ENCODE measurements at regions not wholly inside any gene's neighbourhood (a gene's known extent, or its start where the extent isn't known, plus 50 kb on each side); places are given as distances from the start of the nearest gene placed in this dataset.

GRCh38 chr7:47690902-47691558 is 109.1 kb upstream of the TNS3 start:
- DNase-seq: no peak

- DNase-seq: no peak
Measured at GRCh38 chr7:47689558-47689957, 107.6 kb upstream of the TNS3 start.

DNA sequence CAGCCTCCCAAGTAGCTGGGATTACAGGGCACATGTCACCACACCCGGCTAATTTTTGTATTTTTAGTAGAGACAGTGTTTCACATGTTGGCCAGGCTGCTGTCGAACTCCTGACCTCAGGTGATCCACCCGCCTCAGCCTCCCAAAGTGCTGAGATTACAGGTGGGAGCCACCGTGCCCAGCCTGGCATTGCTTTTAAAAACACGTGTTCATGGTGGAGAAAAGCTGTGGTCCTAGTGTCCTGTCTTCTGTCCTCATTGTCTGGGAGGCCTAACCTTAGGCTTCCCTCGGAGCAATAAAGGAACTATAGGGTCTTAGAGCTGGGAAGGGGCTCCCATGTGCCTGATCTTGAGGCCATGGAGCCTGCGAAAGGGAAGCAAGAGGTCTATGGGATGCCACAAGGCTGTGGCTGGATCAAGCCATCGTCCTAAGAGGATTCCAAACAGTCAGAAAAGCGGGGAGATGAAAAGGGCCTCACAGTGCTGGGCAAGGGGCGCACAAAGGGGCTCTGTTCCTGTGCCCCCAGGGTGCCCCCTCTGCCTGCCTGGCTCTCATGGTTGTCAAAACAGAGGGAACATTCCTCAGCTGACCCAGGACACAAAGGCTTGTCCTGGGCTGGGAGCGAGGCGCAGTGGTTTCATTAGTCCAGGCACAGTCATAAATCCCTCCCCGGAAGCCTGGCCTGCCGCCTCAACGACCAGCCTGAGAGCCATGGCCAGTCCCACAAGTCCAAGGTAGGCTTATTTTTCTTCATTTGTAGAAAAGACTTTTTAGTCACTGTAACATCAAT is 106.6 kb upstream of the TNS3 start:
- DNase-seq: no peak

DNA sequence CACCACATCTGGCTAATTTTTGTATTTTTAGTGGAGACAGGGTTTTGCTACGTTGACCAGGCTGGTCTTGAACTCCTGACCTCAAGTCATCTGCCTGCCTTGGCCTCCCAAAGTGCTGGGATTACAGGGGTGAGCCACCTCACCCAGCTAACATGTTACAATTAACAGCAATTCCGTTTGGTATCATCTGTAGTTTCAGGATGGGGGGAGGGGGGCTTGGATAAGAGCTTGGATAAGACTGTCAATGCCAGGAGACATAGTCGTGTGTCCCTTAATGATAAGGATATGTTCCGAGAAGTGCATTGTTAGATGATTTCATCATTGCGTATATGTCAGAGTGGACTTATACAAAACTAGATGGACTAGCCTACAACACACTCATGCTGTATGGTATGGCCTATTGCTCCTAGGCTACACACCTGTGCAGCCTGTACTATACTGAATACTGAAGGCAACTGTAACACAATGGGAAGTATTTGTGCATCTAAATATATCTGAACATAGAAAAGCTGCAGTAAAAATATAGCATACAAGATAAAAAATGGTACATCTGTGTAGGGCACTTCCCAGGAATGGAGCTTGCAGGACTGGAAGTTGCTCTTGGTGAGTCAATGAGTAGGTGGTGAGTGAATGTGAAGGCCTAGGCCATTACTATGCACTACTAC is 103.9 kb upstream of the TNS3 start:
- no peak for DNase-seq

DNA sequence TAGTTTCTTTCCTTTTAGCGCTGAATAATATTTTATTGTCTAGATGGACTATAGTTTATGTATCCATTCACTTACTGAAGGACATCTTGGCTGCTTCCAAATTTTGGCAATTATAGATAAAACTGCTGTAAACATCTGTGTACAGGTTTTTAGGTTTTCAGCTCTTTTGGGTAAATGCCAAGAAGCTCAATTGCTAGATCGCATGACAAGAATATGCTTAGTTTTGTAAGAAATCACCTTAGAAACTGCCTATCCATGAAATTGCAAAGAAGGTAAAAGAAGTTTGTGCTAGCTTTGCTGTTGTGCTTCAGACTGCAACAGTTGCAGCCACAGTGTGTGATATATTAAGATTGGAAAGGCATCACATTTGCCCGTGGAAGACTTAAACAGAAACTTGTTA is 103.2 kb upstream of the TNS3 start:
- no peak for DNase-seq

- no peak for DNase-seq
Measured at GRCh38 chr7:47684728-47685127, 102.8 kb upstream of the TNS3 start.

- no peak for DNase-seq
Measured at GRCh38 chr7:47683485-47683898, 101.6 kb upstream of the TNS3 start.

DNA sequence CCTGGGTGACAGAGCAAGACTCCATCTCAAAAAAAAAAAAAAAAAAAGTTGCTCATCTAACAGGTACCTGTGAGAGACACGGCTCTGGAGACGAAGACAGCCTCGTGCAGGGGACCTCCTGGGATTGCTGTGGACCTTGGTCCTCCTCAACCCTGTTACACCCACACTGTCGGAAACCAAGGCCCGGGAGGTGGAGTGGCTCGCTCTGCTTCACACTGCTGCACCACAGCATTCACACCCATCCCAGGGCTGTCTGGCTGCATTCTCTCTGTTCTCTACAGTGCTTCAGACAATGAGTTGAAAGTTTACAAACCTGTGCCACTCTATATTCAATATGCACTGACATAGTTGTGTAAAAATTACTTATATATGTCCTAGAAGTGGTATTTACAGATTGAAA is 101.0 kb upstream of the TNS3 start:
- no peak for DNase-seq

DNA sequence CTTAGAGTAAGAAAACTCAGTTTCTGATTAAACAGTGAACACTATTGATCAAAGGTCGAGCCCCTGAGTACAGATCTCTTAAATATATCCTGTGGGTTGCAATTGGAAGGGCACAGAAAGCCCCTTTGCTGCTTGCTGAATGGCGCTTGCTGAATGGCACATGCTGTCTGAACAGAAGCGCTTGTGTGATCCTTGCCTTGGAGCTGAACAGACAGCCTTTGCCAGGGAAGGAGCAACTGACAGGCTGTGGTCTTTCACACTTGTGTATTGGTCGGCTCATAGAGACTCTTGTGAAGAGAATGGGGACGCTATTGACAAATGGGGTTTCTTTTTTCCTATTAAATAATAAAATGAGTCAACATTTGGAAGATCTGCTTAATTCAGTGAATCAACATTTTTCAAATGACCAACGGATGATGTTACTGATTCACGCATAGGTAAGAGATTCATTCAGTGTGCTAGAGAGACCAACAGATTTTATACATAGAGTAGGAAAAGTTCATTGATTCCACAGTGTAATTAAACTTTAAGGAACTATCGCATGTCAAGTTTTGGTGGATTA is 99.4 kb upstream of the TNS3 start:
- no peak for DNase-seq

DNA sequence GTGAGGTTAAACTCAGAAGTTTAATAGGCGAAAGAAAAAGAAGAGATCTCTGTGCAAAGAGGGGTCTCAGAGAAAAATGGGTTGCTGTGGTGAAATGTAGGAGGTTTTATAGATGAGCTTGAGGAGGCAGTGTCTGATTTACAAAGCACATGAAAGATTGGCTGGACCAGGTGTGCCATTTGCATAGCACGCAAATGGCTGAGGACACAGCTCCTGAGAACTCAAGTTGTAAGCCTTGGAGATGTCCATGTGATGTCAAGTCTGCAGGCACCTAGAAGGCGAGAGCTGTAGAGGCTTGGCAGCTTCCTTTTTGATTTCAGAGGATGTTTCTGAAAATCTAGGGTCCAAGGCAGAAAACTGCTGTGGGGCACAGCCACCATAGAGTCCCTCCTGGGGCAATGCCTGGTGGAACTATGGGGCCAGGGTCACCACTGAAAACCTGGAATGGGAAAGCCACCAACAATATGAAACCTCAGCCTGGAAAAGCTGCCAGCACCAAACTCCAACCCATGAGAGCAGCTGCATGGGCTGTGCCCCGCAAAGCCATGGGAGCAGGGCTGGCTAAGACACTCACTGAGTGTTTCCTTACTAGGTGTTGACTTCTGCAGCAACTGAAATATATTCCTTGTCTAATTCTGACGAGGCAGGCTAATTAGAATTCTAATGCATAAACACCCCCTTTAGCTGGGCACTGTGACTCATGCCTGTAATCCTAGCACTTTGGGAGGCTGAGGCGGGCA is 96.9 kb upstream of the TNS3 start:
- DNase-seq: no peak

- DNase-seq: no peak
Measured at GRCh38 chr7:47677664-47678063, 95.8 kb upstream of the TNS3 start.

DNA sequence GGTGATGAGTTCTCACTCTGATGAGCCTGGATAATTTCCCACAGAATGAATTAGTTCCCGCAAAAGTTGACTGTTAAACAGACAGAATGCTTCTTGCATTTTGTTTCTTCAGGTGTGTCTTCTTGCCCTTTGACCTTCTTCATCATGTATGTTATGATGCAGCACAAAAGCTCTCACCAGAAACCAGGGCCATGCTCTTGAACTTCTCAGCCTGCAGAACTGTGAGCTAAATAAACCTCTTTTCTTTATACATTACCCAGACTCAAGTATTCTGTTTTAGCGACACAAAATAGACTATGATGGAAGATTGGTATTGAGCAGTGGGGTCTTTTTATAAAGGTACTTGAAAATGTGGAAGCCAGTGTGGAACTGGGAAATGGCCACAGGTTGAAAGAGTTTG is 95.2 kb upstream of the TNS3 start:
- DNase-seq: no peak

- no peak for DNase-seq
Measured at GRCh38 chr7:47672977-47673381, 91.1 kb upstream of the TNS3 start.

DNA sequence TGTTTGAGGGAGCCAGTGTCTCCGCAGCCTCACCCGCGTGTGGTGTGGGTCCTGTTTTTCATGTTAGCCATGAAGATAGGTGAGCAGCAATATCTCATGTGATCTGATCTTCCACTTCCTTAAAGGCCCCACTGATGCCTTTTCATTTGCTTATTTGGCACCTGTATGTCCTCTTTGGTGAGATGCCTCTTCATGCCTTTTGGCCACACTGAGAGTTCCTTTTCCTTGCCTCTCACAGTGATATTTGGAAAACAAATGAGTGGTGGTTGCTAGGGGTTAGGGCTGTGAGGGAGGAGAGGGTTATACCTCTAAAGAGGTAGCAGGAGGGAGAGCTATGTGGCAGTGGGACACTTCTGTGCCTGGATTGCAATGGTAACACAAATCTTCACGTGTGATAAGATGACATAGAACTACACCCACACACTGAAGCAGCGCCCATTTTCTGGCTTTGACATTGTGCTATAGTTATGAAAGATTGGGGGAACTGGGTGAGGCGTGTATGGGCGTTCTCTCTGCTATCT is 90.4 kb upstream of the TNS3 start:
- no peak for DNase-seq

- DNase-seq: no peak
Measured at GRCh38 chr7:47671358-47671757, 89.4 kb upstream of the TNS3 start.

DNA sequence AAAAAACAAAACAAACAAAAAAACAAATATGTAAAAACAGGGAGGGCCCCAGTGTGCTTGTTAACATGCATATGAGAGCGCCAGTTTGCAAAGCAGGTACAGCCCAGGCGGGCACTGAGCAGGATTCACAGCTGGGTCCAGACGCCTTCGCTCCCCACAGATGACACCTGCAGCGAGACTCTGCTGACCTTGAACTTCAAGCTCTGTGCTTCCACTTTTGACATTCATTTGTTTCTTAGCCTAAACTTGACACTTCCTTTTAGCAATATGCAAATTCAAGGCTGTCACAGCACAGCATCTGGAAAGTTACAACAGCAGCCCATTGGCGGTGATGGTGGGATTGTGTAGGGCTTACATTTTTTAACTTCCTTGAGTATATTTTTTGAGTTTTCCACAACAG is 88.8 kb upstream of the TNS3 start:
- DNase-seq: no peak

GRCh38 chr7:47669901-47670384 is 88.0 kb upstream of the TNS3 start:
- no peak for DNase-seq

DNA sequence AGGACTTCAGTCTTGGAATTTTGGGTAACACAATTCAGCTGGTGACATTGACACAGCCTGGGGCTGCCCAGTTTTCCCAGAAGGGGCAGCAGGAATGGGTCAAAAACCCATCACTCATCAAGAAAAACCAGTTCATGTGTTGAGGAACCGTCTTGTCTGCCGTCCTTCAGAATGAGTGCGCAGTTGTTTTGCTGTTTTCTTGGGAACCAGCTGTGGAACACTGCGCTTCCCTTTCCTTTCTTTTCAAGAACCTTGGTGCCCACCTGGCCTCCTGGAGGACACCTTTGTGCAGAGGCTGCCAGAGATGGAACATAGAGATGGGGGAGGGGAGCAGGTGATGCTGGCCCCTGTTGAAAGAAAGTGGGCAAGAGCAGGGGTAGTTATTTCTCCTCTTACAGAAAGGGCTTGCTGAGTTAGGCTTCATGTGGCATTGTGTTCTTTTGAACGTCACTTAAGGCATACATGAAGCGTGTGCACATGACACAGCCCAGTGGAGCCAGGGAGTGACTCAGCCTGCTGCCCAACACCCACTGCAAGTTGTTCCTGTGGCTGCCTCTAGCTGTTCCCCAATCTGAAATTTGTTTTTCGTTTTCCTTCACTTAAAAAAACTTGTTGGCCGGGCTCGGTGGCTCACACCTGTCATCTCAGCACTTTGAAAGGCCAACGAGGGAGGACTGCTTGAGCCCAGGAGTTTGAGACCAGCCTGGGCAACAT is 87.4 kb upstream of the TNS3 start:
- DNase-seq: no peak

DNA sequence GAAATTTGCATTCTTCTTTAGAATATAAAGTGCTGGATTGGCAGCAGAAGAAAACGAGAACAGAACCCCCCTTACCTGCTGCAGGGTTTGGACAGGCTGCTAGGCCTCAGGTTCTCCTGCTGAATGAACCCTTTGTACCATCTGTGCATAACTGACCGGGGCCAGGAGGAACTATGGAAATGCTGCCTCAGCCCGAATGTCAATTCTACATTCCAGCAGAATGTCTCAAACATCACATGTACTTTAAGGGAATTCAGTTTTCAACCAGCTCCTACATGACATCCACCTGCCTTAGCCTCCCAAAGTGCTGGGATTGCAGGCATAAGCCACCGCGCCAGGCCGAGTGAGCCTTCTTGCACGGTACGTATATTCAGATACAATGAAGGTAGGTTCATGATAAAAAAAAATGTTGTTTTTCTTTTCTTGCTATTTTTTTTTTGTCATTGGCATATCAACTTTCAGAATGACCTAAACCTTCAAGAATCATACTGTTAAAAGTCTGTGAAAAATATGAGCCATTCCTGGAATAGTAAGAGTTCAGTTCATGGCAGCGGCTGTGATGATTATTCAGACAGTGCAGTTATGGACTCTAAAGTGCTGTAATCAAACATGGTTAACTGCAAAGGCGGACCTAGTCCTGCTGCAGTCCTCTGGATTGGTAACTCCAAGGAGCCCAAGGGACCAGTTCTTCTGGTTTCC is 84.4 kb upstream of the TNS3 start:
- DNase-seq: no peak

- DNase-seq: no peak
Measured at GRCh38 chr7:47664650-47665195, 82.8 kb upstream of the TNS3 start.

DNA sequence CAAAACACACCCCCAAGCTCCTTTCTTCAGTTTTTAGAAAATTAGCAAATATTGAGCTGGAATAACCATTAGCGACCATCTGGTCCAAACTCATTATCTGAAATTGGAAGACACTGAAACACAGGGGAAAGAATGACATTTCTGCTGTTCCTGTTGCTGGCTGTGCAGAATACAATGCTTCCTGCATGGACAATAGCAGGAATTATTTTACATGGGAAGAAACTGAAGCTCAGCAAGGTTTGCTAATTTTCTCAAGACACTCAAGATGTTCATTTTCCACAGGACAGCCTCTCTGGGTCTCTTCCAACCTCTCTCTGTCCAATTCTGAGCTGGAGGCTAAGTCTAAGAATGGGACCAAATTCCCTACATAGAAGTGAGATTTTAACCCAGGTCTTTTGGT is 81.9 kb upstream of the TNS3 start:
- DNase-seq: no peak
